GM23338 (cell line): ENCODE measurements at regions not wholly inside any gene's neighbourhood (a gene's known extent, or its start where the extent isn't known, plus 50 kb on each side); places are given as distances from the start of the nearest gene placed in this dataset.

ENCODE experiments used
- ATAC-seq: fragments of 200-7000 bp; cut with Tn5 transposase; 3 replicates; pipeline ENCODE4 v1.9.1; 2020
- DNase-seq: peaks from one replicate; pipeline ENCODE4 v3.0.0-alpha.2; 2015; ENCODE audit warnings: low spot score
- H2AFZ ChIP-seq: fragments of 200-600 bp; sonication (generic); 2 replicates; pipeline ENCODE4 v1.8.0; 2016; ENCODE audit warnings: antibody characterized with exemption, mild to moderate bottlenecking, moderate library complexity
- H3F3A ChIP-seq: fragments of 200-600 bp; sonication (generic); replicated peaks from 2 replicates; pipeline ENCODE4 v1.8.0; 2017; ENCODE audit warnings: antibody characterized with exemption, mixed run types, low read depth
- H3K27ac ChIP-seq: fragments of 200-600 bp; sonication (generic); 2 replicates; pipeline ENCODE4 v1.6.1; 2016; ENCODE audit warnings: low read depth
- H3K27me3 ChIP-seq: fragments of 200-600 bp; sonication (generic); 2 replicates; pipeline ENCODE4 v1.8.0; 2016; ENCODE audit warnings: mild to moderate bottlenecking, mixed run types, moderate library complexity; ENCODE audit not compliant: insufficient read depth
- H3K36me3 ChIP-seq: fragments of 200-600 bp; sonication (generic); 2 replicates; pipeline ENCODE4 v1.8.0; 2016; ENCODE audit warnings: mild to moderate bottlenecking; ENCODE audit not compliant: insufficient read depth
- H3K4me1 ChIP-seq: fragments of 200-600 bp; sonication (generic); 2 replicates; pipeline ENCODE4 v1.8.0; 2016; ENCODE audit warnings: mild to moderate bottlenecking, moderate library complexity; ENCODE audit not compliant: insufficient read depth
- H3K4me2 ChIP-seq: fragments of 200-600 bp; sonication (generic); 2 replicates; pipeline ENCODE4 v1.7.1; 2017; ENCODE audit warnings: mixed run types
- H3K4me3 ChIP-seq: fragments of 200-600 bp; sonication (generic); 2 replicates; pipeline ENCODE4 v1.6.1; 2016; ENCODE audit warnings: mixed run types
- H3K79me2 ChIP-seq: fragments of 200-600 bp; sonication (generic); replicated peaks from 2 replicates; pipeline ENCODE4 v1.8.0; 2017; ENCODE audit warnings: mild to moderate bottlenecking; ENCODE audit not compliant: insufficient read depth
- H3K9me2 ChIP-seq: fragments of 200-600 bp; sonication (generic); 2 replicates; pipeline ENCODE4 v1.8.0; 2017; ENCODE audit not compliant: insufficient read depth
- H4K20me1 ChIP-seq: fragments of 200-600 bp; sonication (generic); replicated peaks from 2 replicates; pipeline ENCODE4 v1.8.0; 2017; ENCODE audit warnings: mild to moderate bottlenecking; ENCODE audit not compliant: insufficient read depth
- H3K27ac Mint-ChIP-seq: 2 replicates; pipeline ENCODE4 v1.8.0; 2020; ENCODE audit warnings: inconsistent platforms, mild to moderate bottlenecking, moderate library complexity, mixed read lengths
- H3K27me3 Mint-ChIP-seq: 3 replicates; pipeline ENCODE4 v1.8.0; 2022; ENCODE audit warnings: low read depth, mild to moderate bottlenecking, moderate library complexity, mixed read lengths, inconsistent platforms; ENCODE audit not compliant: insufficient read depth, poor library complexity
- H3K36me3 Mint-ChIP-seq: 3 replicates; pipeline ENCODE4 v1.8.0; 2021; ENCODE audit warnings: low read depth, mild to moderate bottlenecking, inconsistent platforms, moderate library complexity, mixed read lengths
- H3K4me1 Mint-ChIP-seq: 3 replicates; pipeline ENCODE4 v1.8.0; 2020; ENCODE audit warnings: mild to moderate bottlenecking, inconsistent platforms, mixed read lengths
- H3K4me3 Mint-ChIP-seq: 3 replicates; pipeline ENCODE4 v1.8.0; 2021; ENCODE audit warnings: moderate library complexity, mild to moderate bottlenecking, inconsistent platforms, mixed read lengths
- H3K9me3 Mint-ChIP-seq: 3 replicates; pipeline ENCODE4 v1.8.0; 2020; ENCODE audit warnings: moderate library complexity, mild to moderate bottlenecking, inconsistent platforms, mixed read lengths
- CREB1 ChIP-seq: fragments of 250-450 bp; sonication (Bioruptor Pico); IDR thresholded peaks from 2 replicates; pipeline ENCODE4 v1.5.0; 2020; ENCODE audit warnings: low read depth, mild to moderate bottlenecking, moderate library complexity
- EZH2 ChIP-seq: fragments of 200-600 bp; sonication (generic); IDR thresholded peaks from one replicate; pipeline ENCODE4 v1.8.0; 2017; ENCODE audit warnings: antibody characterized with exemption, mild to moderate bottlenecking, low read depth; ENCODE audit not compliant: unreplicated experiment
- EZH2phosphoT487 ChIP-seq: fragments of 200-600 bp; sonication (generic); IDR thresholded peaks from one replicate; pipeline ENCODE4 v1.8.1; 2018; ENCODE audit warnings: antibody characterized with exemption; ENCODE audit not compliant: unreplicated experiment
- JUNB ChIP-seq: IDR thresholded peaks from one replicate; pipeline ENCODE4 v1.6.1; 2016; ENCODE audit warnings: antibody characterized with exemption; ENCODE audit not compliant: unreplicated experiment
- NANOG ChIP-seq: IDR thresholded peaks from 2 replicates; pipeline ENCODE4 v1.6.1; 2016; ENCODE audit warnings: antibody characterized with exemption, borderline replicate concordance
- POLR2AphosphoS5 ChIP-seq: IDR thresholded peaks from 2 replicates; pipeline ENCODE4 v1.6.1; 2016; ENCODE audit warnings: antibody characterized with exemption, low read depth
- STAT1 ChIP-seq: IDR thresholded peaks from one replicate; pipeline ENCODE4 v1.6.1; 2016; ENCODE audit warnings: antibody characterized with exemption; ENCODE audit not compliant: unreplicated experiment
- ZNF331 ChIP-seq: fragments of 250-450 bp; sonication (Bioruptor Pico); IDR thresholded peaks from 2 replicates; pipeline ENCODE4 v1.5.0; 2020; ENCODE audit warnings: low read depth, mild to moderate bottlenecking, moderate library complexity
- TF ChIP-seq, protein P1 (sequence below): fragments of 250-450 bp; sonication (Bioruptor Pico); IDR thresholded peaks from 2 replicates; pipeline ENCODE4 v1.5.0; 2020; ENCODE audit warnings: mild to moderate bottlenecking, moderate library complexity
- TF ChIP-seq, protein P2 (sequence below), 2 experiments: fragments of 200-600 bp in 1 of 2; sonication (generic) in 1 of 2; conservative IDR thresholded peaks; 2 replicates each; pipeline versions ENCODE4 v1.5.1 to v1.6.1; 2016 to 2017; ENCODE audit warnings: antibody characterized with exemption in 2 of 2, low read depth in 2 of 2, mild to moderate bottlenecking in 2 of 2, moderate library complexity in 1 of 2
- TF ChIP-seq, protein P3 (sequence below): IDR thresholded peaks from 2 replicates; pipeline ENCODE4 v1.6.1; 2016; ENCODE audit warnings: antibody characterized with exemption
- TF ChIP-seq, protein P4 (sequence below): IDR thresholded peaks from one replicate; pipeline ENCODE4 v1.6.1; 2018; ENCODE audit warnings: antibody characterized with exemption; ENCODE audit not compliant: unreplicated experiment

DNA sequence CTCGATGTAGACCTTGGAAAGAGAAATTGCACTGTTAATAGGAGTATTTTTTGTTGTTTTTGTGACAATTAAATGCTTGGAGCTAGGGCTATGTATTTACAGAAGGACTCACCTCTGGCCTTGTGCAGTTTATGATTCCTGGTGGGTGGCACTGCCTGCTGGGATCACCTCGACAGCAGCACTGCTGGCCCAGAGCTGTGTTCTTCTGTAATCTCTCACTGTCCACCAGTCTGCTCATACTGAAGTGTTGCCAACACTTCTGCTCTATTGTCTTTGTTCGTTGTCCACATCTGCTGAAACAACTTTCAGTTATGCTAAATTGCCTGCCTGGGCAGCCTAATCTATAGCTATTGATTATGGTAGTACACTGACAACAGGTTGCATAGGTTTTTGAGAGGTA is 194.4 kb upstream of the ANK2 start (continued):
- TF ChIP-seq ZNF331, result no peak
- no peak for TF ChIP-seq EZH2phosphoT487

DNA sequence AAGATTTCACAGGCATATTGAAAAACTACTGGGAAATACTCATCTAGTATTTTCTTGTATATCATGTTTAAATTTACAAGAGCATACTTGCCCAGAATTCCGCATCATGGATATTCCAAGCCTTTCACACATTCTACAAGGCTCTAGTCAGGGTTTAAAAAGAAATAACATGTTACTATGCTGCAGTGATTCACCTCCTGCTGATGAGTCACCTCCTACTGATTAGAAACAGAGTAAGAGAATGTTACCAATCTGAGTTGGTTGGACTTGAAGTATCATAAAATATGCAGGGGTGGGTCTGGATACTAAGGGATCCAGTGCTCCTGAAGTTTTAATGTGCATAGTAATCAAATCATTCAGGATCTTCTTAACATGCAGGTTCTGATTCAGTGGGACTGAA is 192.0 kb upstream of the ANK2 start:
- H3K4me1 Mint-ChIP-seq, result peaks cover 52% of the 10 kb centered on the region

More for the DNA sequence above, 192.0 kb upstream of the ANK2 start:
- Mint-ChIP-seq H3K9me3 (no peaks in the 10 kb centered on the region), H3K27ac (no peak overlapping the region), H3K36me3 (no peaks in the 10 kb centered on the region), H3K4me3 (no peak overlapping the region), H3K27me3 (peaks cover 2% of the 10 kb centered on the region)
- DNase-seq (no peak), ATAC-seq (no peak)
- Histone ChIP-seq H3K4me2 (peak overlapping the region; percentile 24), H2AFZ (no peak overlapping the region), H4K20me1 (no peaks in the 10 kb centered on the region), H3K27ac (peak overlapping the region; percentile 24; the same call in 1 of the 2 replicates), H3K27me3 (no peaks in the 10 kb centered on the region), H3K79me2 (peaks cover 3% of the 10 kb centered on the region), H3K36me3 (no peaks in the 10 kb centered on the region), H3K9me2 (no peaks in the 10 kb centered on the region), H3K4me3 (no peak overlapping the region; the same call in 1 of the 2 replicates), H3F3A (no peaks in the 10 kb centered on the region), H3K4me1 (peaks cover 52% of the 10 kb centered on the region)
- no peak for TF ChIP-seq STAT1
- TF ChIP-seq NANOG, result no peak
- TF ChIP-seq CREB1, result no peak
- TF ChIP-seq JUNB, result no peak
- no peak for TF ChIP-seq EZH2
- TF ChIP-seq, protein P1, sequence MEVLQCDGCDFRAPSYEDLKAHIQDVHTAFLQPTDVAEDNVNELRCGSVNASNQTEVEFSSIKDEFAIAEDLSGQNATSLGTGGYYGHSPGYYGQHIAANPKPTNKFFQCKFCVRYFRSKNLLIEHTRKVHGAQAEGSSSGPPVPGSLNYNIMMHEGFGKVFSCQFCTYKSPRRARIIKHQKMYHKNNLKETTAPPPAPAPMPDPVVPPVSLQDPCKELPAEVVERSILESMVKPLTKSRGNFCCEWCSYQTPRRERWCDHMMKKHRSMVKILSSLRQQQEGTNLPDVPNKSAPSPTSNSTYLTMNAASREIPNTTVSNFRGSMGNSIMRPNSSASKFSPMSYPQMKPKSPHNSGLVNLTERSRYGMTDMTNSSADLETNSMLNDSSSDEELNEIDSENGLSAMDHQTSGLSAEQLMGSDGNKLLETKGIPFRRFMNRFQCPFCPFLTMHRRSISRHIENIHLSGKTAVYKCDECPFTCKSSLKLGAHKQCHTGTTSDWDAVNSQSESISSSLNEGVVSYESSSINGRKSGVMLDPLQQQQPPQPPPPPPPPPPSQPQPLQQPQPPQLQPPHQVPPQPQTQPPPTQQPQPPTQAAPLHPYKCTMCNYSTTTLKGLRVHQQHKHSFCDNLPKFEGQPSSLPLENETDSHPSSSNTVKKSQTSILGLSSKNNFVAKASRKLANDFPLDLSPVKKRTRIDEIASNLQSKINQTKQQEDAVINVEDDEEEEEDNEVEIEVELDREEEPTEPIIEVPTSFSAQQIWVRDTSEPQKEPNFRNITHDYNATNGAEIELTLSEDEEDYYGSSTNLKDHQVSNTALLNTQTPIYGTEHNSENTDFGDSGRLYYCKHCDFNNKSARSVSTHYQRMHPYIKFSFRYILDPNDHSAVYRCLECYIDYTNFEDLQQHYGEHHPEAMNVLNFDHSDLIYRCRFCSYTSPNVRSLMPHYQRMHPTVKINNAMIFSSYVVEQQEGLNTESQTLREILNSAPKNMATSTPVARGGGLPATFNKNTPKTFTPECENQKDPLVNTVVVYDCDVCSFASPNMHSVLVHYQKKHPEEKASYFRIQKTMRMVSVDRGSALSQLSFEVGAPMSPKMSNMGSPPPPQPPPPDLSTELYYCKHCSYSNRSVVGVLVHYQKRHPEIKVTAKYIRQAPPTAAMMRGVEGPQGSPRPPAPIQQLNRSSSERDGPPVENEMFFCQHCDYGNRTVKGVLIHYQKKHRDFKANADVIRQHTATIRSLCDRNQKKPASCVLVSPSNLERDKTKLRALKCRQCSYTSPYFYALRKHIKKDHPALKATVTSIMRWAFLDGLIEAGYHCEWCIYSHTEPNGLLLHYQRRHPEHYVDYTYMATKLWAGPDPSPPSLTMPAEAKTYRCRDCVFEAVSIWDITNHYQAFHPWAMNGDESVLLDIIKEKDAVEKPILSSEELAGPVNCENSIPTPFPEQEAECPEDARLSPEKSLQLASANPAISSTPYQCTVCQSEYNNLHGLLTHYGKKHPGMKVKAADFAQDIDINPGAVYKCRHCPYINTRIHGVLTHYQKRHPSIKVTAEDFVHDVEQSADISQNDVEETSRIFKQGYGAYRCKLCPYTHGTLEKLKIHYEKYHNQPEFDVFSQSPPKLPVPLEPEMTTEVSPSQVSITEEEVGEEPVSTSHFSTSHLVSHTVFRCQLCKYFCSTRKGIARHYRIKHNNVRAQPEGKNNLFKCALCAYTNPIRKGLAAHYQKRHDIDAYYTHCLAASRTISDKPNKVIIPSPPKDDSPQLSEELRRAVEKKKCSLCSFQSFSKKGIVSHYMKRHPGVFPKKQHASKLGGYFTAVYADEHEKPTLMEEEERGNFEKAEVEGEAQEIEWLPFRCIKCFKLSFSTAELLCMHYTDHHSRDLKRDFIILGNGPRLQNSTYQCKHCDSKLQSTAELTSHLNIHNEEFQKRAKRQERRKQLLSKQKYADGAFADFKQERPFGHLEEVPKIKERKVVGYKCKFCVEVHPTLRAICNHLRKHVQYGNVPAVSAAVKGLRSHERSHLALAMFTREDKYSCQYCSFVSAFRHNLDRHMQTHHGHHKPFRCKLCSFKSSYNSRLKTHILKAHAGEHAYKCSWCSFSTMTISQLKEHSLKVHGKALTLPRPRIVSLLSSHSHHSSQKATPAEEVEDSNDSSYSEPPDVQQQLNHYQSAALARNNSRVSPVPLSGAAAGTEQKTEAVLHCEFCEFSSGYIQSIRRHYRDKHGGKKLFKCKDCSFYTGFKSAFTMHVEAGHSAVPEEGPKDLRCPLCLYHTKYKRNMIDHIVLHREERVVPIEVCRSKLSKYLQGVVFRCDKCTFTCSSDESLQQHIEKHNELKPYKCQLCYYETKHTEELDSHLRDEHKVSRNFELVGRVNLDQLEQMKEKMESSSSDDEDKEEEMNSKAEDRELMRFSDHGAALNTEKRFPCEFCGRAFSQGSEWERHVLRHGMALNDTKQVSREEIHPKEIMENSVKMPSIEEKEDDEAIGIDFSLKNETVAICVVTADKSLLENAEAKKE, result no peak
- TF ChIP-seq, protein P2, sequence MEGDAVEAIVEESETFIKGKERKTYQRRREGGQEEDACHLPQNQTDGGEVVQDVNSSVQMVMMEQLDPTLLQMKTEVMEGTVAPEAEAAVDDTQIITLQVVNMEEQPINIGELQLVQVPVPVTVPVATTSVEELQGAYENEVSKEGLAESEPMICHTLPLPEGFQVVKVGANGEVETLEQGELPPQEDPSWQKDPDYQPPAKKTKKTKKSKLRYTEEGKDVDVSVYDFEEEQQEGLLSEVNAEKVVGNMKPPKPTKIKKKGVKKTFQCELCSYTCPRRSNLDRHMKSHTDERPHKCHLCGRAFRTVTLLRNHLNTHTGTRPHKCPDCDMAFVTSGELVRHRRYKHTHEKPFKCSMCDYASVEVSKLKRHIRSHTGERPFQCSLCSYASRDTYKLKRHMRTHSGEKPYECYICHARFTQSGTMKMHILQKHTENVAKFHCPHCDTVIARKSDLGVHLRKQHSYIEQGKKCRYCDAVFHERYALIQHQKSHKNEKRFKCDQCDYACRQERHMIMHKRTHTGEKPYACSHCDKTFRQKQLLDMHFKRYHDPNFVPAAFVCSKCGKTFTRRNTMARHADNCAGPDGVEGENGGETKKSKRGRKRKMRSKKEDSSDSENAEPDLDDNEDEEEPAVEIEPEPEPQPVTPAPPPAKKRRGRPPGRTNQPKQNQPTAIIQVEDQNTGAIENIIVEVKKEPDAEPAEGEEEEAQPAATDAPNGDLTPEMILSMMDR (conservative IDR thresholded peaks at IDR 0.05; ENCODE audit: low read depth in 2 of 2), result no peak
- no peak for TF ChIP-seq EZH2phosphoT487
- TF ChIP-seq, protein P3, sequence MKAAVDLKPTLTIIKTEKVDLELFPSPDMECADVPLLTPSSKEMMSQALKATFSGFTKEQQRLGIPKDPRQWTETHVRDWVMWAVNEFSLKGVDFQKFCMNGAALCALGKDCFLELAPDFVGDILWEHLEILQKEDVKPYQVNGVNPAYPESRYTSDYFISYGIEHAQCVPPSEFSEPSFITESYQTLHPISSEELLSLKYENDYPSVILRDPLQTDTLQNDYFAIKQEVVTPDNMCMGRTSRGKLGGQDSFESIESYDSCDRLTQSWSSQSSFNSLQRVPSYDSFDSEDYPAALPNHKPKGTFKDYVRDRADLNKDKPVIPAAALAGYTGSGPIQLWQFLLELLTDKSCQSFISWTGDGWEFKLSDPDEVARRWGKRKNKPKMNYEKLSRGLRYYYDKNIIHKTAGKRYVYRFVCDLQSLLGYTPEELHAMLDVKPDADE, result no peak
- no peak for TF ChIP-seq POLR2AphosphoS5
- TF ChIP-seq, protein P4, sequence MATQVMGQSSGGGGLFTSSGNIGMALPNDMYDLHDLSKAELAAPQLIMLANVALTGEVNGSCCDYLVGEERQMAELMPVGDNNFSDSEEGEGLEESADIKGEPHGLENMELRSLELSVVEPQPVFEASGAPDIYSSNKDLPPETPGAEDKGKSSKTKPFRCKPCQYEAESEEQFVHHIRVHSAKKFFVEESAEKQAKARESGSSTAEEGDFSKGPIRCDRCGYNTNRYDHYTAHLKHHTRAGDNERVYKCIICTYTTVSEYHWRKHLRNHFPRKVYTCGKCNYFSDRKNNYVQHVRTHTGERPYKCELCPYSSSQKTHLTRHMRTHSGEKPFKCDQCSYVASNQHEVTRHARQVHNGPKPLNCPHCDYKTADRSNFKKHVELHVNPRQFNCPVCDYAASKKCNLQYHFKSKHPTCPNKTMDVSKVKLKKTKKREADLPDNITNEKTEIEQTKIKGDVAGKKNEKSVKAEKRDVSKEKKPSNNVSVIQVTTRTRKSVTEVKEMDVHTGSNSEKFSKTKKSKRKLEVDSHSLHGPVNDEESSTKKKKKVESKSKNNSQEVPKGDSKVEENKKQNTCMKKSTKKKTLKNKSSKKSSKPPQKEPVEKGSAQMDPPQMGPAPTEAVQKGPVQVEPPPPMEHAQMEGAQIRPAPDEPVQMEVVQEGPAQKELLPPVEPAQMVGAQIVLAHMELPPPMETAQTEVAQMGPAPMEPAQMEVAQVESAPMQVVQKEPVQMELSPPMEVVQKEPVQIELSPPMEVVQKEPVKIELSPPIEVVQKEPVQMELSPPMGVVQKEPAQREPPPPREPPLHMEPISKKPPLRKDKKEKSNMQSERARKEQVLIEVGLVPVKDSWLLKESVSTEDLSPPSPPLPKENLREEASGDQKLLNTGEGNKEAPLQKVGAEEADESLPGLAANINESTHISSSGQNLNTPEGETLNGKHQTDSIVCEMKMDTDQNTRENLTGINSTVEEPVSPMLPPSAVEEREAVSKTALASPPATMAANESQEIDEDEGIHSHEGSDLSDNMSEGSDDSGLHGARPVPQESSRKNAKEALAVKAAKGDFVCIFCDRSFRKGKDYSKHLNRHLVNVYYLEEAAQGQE, result no peak
- TF ChIP-seq ZNF331, result no peak
